Right atrium auricular region (tissue), 2 donors: ENCODE measurements at regions not wholly inside any gene's neighbourhood (a gene's known extent, or its start where the extent isn't known, plus 50 kb on each side); places are given as distances from the start of the nearest gene placed in this dataset.

Experiments
- DNase-seq: peaks from one replicate; pipeline ENCODE4 v3.0.0-alpha.2; 2019; ENCODE audit warnings: low spot score
- H3K27ac ChIP-seq, 2 donors: fragments of 200-600 bp; sonication (generic); 1 replicate in 1 of 2; 2 replicates in 1 of 2; pipeline ENCODE4 v1.5.1; 2016 to 2019
- H3K27me3 ChIP-seq, 2 donors: fragments of 200-600 bp; sonication (generic); one replicate each; pipeline versions ENCODE4 v1.5.1 to v1.6.0; 2017 to 2019
- H3K36me3 ChIP-seq: fragments of 200-600 bp; sonication (generic); one replicate; pipeline ENCODE4 v1.5.1; 2016
- H3K4me1 ChIP-seq, 2 donors: fragments of 200-600 bp; sonication (generic); one replicate each; pipeline versions ENCODE4 v1.5.1 to v1.6.0; 2017 to 2019
- H3K4me3 ChIP-seq, 2 donors: fragments of 200-600 bp; sonication (generic); 1 replicate in 1 of 2; 2 replicates in 1 of 2; pipeline ENCODE4 v1.5.1; 2017 to 2019; ENCODE audit warnings: mild to moderate bottlenecking in 1 of 2, moderate library complexity in 1 of 2
- H3K9me3 ChIP-seq, 2 donors: fragments of 200-600 bp; sonication (generic); one replicate each; pipeline ENCODE4 v1.5.1; 2019
- CTCF ChIP-seq, 2 donors: fragments of 200-600 bp; sonication (generic); IDR thresholded peaks; one replicate each; pipeline ENCODE4 v1.5.1; 2019; ENCODE audit warnings: antibody characterized with exemption in 2 of 2

- Histone ChIP-seq H3K9me3 (no peaks in the 10 kb centered on the region), H3K4me1 (no peaks in the 10 kb centered on the region), H3K27me3 (no peaks in the 10 kb centered on the region), H3K4me3 (no peak overlapping the region), H3K27ac (no peak overlapping the region), H3K36me3 (no peaks in the 10 kb centered on the region)
- DNase-seq, result no peak
- no peak for TF ChIP-seq CTCF (IDR thresholded peaks at IDR 0.05)
These were observed 401.6 kb upstream of the TBX3 start for GRCh38 chr12:115085594-115085993.

GRCh38 chr12:115079760-115080159 is 395.8 kb upstream of the TBX3 start:
- Histone ChIP-seq H3K4me3 (no peak overlapping the region), H3K4me1 (no peaks in the 10 kb centered on the region), H3K36me3 (no peaks in the 10 kb centered on the region), H3K27me3 (no peaks in the 10 kb centered on the region), H3K27ac (no peak overlapping the region), H3K9me3 (no peaks in the 10 kb centered on the region)
- TF ChIP-seq CTCF (IDR thresholded peaks at IDR 0.05), result no peak
- DNase-seq, result no peak

GRCh38 chr12:115078990-115079389 is 395.0 kb upstream of the TBX3 start:
- no peak overlapping the region for H3K27ac ChIP-seq
- no peaks in the 10 kb centered on the region for H3K4me1 ChIP-seq
- TF ChIP-seq CTCF (IDR thresholded peaks at IDR 0.05), result no peak
- no peak overlapping the region for H3K4me3 ChIP-seq
- no peaks in the 10 kb centered on the region for H3K9me3 ChIP-seq
- no peaks in the 10 kb centered on the region for H3K27me3 ChIP-seq
- no peaks in the 10 kb centered on the region for H3K36me3 ChIP-seq
- DNase-seq, result no peak

- H3K36me3 ChIP-seq, result no peaks in the 10 kb centered on the region
- DNase-seq, result no peak
- no peak overlapping the region for H3K4me3 ChIP-seq
- no peaks in the 10 kb centered on the region for H3K9me3 ChIP-seq
- no peak overlapping the region for H3K27ac ChIP-seq
- TF ChIP-seq CTCF (IDR thresholded peaks at IDR 0.05), result no peak
- no peaks in the 10 kb centered on the region for H3K27me3 ChIP-seq
- no peaks in the 10 kb centered on the region for H3K4me1 ChIP-seq
These were observed 394.4 kb upstream of the TBX3 start for GRCh38 chr12:115078334-115078733.

- H3K9me3 ChIP-seq, result no peaks in the 10 kb centered on the region
- TF ChIP-seq CTCF (IDR thresholded peaks at IDR 0.05), result no peak
- H3K27me3 ChIP-seq, result no peaks in the 10 kb centered on the region
- H3K4me1 ChIP-seq, result no peaks in the 10 kb centered on the region
- no peak overlapping the region for H3K4me3 ChIP-seq
- no peak overlapping the region for H3K27ac ChIP-seq
- DNase-seq, result no peak
- no peaks in the 10 kb centered on the region for H3K36me3 ChIP-seq
These were observed 391.7 kb upstream of the TBX3 start for GRCh38 chr12:115075552-115076170.

- no peak for DNase-seq
- H3K27me3 ChIP-seq, result no peaks in the 10 kb centered on the region
- no peak for TF ChIP-seq CTCF (IDR thresholded peaks at IDR 0.05)
- no peaks in the 10 kb centered on the region for H3K36me3 ChIP-seq
- H3K27ac ChIP-seq, result no peak overlapping the region
- H3K4me1 ChIP-seq, result no peaks in the 10 kb centered on the region
- no peak overlapping the region for H3K4me3 ChIP-seq
- no peaks in the 10 kb centered on the region for H3K9me3 ChIP-seq
These were observed 390.6 kb upstream of the TBX3 start for GRCh38 chr12:115074617-115075016.
